ENCODE measurements at regions not wholly inside any gene's neighbourhood (a gene's known extent, or its start where the extent isn't known, plus 50 kb on each side); places are given as distances from the start of the nearest gene placed in this dataset.

DNA sequence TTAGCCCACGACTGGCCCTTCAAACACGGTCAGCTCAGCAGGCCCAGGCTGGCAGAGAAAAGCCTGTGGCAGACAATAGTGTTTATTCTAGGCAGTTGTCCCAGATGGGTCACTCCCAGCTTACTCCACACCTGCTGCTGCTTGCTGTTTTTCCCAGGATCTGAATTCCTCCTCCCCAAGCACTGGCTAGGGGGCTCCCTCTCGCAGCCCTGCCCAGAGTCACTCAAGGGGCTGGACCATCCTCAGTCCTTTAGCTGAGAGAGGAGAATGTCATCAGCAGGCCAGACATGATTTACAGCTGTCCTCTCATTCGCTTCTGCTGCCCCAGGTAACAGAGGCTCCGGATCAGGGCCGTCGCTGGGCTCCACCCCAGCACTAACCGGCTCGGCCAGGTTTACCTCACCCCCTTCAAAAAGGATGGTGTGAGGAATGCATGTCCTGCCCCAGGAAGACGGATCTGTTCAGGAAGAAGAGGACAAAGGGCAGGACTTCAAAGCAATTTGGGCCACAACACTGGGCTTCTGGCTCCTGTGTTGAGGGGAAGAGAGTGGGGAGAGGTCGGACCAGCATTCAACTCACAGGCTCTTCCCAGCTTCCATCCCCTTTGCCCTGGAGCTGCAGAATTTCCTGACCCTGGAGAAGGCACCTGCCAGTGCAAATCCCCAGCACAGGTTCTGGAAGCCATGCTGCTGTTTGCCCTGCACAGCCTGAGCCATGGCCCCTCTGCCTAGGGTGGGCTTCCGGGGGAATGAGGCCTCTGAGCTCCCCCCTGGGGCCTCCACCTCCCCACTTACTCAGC is 59.7 kb upstream of the BARX2 start:
- no peak for DNase-seq
- no peak overlapping the region for H3K4me3 ChIP-seq
- H3K9me3 ChIP-seq: no peaks in the 10 kb centered on the region
- intact Hi-C loops (cut with DNase I): no loop called here
- H3K27me3 ChIP-seq: no peaks in the 10 kb centered on the region
- no peaks in the 10 kb centered on the region for H3K4me1 ChIP-seq (ENCODE audit: insufficient read depth)
- no peak for TF ChIP-seq POLR2A (IDR thresholded peaks at IDR 0.05)
- no peaks in the 10 kb centered on the region for H3K36me3 ChIP-seq
- H3K27ac ChIP-seq: no peak overlapping the region
- 58 to 64% (median 64%) methylated on average over 12 of the region's 12 CpGs for WGBS, 3 donors

- intact Hi-C loops (cut with DNase I): no loop called here
- no peaks in the 10 kb centered on the region for H3K4me1 ChIP-seq (ENCODE audit: insufficient read depth)
- H3K27ac ChIP-seq: no peak overlapping the region
- TF ChIP-seq POLR2A (IDR thresholded peaks at IDR 0.05) (no peak), EP300 (IDR thresholded peaks at IDR 0.05) (no peak), CTCF (IDR thresholded peaks at IDR 0.05) (no peak)
- DNase-seq: no peak
- H3K9me3 ChIP-seq: no peaks in the 10 kb centered on the region
- WGBS, 3 donors: 84 to 85% (median 84%) methylated on average over 3 of the region's 3 CpGs
- H3K4me3 ChIP-seq: no peak overlapping the region
- H3K36me3 ChIP-seq: no peaks in the 10 kb centered on the region
- H3K27me3 ChIP-seq: no peaks in the 10 kb centered on the region
These were observed 61.3 kb upstream of the BARX2 start for GRCh38 chr11:129314371-129314770.

- intact Hi-C loops (cut with DNase I): no loop called here
- H3K27me3 ChIP-seq: no peaks in the 10 kb centered on the region
- no peak for DNase-seq
- no peaks in the 10 kb centered on the region for H3K9me3 ChIP-seq
- H3K36me3 ChIP-seq: no peaks in the 10 kb centered on the region
- no peak overlapping the region for H3K4me3 ChIP-seq
- TF ChIP-seq CTCF (IDR thresholded peaks at IDR 0.05) (no peak), EP300 (IDR thresholded peaks at IDR 0.05) (no peak), POLR2A (IDR thresholded peaks at IDR 0.05) (no peak)
- no peak overlapping the region for H3K27ac ChIP-seq
- no peaks in the 10 kb centered on the region for H3K4me1 ChIP-seq (ENCODE audit: insufficient read depth)
- WGBS, 3 donors: 65 to 74% (median 68%) methylated on average over 6 of the region's 6 CpGs
These were observed 61.9 kb upstream of the BARX2 start for GRCh38 chr11:129313541-129314297.

DNA sequence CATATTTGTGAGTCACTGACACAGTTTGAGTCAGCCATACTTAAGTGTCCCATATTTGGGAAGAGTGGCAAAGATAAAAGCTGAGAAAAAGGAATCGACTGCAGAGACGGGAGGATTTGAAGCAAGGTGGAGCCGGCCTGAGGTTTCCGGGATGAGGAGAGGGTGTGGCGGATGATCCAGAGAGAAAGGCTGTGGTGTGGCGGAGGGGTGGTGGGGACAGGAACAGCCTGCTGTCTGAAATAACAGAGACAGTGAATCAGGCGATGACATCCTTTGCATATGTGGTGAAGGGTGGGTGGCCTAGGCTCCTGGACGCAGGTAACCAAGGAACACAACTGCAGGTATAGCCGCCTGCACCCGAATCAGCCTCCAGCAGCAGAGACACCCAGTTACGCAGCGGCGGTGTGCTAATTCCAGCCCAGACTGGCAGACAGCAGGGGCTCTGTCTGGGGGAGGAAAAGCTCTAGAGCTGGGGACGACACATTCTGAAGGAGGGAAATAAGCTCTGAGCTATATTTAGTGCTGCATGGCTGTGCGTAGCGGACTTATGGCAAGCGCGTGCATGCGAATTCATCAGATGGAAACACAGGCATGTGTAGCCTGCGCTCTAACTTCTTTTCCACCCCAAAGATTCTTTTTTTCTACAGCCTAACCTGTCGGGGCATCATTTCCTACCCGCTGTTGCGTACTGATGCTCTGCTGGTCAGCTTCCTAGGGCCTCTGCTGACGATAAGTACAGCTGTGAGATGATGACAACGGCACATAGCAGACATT is 62.7 kb upstream of the BARX2 start:
- Histone ChIP-seq H3K27ac (no peak overlapping the region), H3K4me1 (ENCODE audit: insufficient read depth) (no peaks in the 10 kb centered on the region), H3K36me3 (no peaks in the 10 kb centered on the region), H3K27me3 (no peaks in the 10 kb centered on the region), H3K4me3 (no peak overlapping the region), H3K9me3 (no peaks in the 10 kb centered on the region)
- intact Hi-C loops (cut with DNase I): no loop called here
- DNase-seq: no peak
- TF ChIP-seq EP300 (IDR thresholded peaks at IDR 0.05): no peak
- TF ChIP-seq CTCF (IDR thresholded peaks at IDR 0.05): no peak
- no peak for TF ChIP-seq POLR2A (IDR thresholded peaks at IDR 0.05)
- 82 to 83% (median 83%) methylated on average over 25 of the region's 25 CpGs for WGBS, 3 donors

All from ovary (tissue), 7 donors.